ENCODE measurements at regions not wholly inside any gene's neighbourhood (a gene's known extent, or its start where the extent isn't known, plus 50 kb on each side); places are given as distances from the start of the nearest gene placed in this dataset.

DNA sequence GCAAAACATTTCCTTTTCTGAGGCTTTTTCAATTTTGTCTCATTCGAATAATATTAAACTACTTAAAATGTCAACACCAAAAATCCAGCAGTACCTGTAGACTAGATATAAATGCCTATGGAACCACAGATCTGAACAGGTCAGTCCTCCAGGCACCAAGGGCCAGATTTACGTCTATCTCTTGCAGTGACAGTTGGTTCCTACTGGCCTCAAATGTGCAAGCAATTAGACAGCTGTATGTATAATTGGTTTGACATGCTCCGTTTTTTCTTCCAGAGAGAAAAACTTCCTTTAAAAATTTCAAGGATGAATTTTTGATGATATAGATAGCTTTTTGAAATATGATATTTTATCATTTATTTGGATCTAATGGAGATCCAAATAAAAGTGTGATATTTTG, 443.8 kb upstream of the POU3F3 start:
- DNase-seq = no peak

DNA sequence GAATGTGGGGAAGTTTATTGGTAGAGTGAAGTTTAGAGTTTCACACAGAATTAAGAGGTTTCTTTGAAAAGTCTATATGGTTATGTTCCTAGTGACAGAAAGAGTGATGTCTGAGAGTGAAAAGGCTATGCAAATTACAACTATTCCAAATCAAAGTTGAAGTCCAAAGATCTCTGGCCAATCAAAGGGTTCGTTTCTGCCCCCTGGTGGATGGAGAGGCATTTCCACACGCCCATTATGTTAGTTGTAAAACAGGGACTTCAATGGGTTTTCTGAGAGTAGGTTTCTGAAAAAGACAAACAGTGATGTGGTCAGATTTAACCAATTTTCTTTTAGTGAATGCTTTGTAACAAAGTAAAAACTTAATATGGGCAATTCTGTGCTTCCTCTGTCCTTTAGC, 441.5 kb upstream of the POU3F3 start:
- peak; percentile 52 for DNase-seq

DNA sequence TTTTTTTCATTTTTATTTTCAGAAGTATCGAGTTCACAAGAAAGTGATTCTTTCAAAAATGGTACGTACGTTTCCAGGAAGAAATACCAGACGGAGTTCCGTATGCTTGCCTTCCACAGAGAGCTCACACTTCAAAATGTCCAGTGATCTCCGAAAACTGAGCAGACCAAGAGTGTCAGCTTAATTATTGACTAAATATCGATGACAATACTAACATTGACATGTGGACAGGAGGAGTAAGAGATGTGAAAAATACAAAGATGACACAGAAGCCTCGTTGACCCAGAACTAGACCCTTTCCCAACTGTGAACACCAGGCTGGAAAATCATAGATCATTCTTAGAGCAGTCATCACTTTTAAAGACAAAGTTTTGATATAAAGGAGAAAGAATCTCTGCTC, 440.0 kb upstream of the POU3F3 start:
- DNase-seq = no peak

DNA sequence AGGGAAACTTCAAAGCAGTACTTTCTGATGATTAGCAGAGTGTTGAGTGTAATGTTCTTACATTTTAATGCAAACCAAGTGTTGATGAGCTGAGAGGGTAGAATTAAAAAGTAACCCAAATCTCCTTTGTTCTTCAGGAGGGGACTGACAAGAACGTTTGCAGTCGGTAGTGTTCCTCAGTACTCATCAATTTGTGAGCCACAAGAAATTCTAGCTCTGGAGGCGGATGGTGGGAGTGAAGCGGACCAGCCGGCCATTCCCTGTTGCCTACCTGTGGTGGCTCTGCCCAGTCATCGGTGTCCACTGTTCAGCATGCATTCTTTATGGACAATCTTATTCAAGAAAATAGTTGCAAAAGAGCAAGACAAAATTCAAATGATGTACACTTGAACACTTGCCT, 438.6 kb upstream of the POU3F3 start:
- DNase-seq = no peak

DNA sequence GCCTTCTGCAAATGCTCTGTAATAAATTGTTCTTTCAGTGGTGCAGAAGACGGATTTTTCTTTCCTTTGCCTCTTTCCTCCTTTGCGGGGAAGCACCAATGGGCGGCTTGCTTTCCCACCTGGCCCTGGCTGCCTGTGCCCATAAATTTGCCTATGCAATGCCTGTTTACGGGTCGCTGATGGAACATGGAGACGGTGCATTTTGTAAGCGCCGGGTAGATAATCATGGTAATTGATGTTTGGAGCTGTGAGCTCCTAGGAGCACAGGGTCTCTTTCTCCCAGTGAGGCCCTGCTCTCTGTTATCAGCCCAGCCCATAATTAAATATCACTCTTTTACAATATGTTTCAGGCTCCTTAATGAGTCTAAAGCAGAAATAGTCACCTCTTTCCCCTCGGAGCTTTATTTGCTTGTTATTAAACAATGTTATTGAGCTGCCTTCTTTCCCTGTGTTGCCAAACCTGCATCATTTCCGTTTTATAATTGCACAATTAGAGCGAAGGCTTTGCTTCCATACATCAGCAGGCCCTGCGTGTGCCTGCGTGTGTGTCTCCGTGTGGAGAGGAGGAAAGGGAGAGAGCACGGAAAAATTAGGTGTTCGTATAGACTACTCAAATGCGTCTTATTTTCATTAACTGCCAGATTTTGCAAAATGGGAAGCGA, 437.4 kb upstream of the POU3F3 start:
- no peak for DNase-seq

DNA sequence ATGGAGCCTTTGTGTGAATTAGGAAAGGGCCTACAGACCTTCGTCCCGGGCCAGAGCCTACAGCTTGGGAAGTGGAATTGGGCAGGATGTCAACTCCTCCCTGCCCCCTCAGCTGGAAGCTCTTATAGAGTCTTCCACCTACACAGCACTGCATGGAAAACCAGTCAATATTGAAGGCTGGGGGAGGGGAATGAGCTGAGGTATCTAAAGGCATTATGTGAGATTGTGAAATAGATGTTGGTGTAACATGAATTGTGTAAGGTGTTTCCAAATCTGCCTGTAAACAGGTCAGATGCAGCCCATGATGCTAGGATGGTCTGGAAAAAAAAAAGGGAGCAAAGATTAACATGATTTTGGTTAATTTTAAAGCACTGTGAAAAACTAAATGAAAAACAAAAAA, 433.5 kb upstream of the POU3F3 start:
- DNase-seq = no peak

DNA sequence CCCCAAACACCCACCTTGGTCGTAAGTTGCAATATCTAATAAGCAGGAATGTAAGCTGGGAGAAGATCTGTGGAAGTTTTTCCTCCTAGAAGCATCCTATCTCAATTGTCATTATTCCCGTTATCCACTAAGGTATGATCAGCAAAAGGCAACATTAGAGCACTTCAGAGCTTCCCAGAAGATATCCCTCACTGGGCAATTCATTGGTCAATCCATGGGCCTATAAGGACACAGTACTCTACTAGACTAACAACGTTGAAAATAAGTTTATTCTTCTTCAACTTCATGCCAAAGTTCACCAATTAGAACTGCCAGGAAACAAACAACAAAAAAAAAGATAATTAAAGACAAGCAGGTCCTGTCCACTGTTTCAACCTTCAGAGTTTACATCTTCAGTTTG, 433.0 kb upstream of the POU3F3 start:
- no peak for DNase-seq

DNA sequence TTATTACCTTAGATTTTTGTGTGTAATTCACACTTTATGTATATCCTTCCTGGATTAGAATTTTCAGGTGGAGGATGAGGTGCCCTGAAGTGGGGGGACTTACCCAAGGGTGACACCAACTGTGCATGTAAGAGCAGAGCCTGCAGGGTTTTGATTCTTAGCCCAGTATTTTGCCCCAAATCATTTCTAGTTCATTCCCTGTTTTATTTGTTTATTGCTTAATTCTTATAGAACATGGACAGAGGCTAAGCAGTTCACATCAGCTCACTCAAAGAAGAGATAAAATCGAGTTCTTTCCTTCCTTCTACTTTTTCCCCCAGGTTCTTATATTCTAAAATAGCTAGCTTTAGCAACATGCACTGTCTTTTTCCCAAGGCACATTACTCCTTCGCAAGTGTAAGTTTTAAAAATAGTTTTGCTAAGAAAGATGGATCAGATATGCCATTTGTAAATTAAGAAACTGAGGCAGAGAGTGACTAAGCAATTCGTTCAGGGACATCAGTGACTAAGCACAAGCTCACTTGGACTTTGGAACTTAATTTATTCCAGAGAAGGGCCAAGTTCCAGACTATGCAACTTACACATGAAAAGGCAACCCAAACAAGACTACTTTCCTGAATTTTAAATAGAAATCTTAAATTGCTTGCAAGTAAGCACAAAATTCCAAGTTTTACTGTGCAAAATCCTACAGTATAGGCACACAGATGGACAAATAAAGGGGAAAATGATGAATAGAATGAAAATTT, 427.9 kb upstream of the POU3F3 start:
- DNase-seq = no peak

DNA sequence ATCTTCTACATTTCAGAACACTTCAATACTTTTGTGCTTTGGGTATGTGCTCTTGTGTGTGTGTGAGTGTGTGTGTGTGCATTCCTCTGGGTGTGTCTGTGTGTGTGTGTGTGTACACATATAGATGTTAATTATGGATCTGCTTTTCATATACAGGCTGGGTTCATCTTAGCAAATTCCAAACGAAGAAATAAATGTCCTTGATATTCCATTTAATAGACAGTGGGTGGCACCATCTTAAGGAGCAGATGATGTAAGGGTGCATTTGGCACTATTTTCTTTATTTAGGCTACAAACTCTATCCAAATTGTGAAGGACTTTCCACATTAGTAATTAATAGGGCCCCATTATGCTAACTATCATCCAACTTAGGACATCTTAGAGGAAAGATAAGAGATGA, 425.8 kb upstream of the POU3F3 start:
- DNase-seq = no peak

DNA sequence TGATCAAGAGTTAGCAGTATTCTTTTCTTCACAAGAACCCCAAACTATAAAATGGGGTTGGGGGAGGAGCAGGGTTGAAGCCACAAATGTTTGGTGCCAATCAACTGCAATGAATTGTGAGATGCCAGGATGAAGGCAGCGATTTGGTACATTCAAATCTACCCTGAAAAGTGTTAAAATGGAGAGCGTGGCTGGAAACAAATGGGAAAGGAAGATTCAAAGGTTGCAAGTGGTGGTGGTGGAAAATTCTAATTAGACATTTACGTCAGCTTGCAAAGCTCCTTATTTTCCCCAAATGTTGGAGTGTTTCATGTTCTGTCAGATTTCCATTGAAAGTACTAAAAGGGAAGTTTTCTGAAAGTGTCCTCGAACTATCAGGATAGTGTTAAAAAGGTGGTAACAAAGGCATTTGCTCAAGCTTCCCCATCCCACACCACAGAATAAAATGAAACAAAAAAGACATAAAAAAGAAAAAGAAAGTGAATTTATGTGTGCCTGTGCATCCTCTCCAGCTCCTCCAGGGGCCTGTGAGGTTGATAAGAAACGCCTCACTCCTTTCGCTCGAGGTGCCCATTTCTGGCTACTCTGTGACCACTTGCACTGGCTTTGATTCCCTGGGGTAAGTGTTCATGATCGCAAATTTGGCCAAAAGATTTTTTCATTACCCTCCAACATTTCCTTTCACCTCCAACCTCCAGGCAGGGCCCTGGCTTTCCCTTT, 424.1 kb upstream of the POU3F3 start:
- no peak for DNase-seq

DNA sequence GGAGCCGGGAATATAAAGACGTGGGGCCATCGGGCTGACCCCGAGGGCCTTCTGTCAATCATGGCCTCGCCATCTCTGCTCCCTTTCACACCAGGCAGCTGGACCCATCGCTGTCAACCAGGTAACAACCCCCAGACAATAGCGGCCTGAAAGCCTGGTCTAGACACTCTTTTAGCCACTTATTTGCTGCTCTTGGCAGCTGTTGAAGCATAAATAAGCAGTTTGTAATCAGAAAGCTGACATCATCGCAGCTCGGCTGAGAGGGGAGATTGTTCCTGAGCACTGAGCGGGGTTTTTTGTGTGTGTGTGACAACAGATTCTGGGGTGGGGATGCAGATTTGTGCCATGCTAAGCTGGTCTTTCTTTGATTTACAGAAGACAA, 423.6 kb upstream of the POU3F3 start:
- DNase-seq = no peak

DNA sequence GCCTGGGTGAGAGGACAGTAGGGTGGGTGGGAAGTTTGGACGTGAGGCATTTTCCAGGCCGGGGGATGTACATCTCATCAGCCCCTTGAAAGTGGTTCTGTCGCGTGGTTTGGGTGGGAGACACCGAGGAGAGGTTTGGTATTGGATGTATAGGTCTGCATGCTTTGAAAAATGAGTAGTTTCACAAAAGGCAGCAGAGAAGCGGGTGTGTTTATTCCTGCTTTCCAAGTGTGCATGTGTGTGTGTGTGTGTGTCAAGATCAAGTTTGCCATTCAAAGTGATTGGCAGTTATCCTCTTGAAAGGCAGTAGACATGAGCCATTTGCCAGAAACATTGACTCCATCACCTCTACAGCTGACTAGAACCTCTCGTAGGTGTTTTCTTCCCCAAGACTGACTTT, 423.1 kb upstream of the POU3F3 start:
- no peak for DNase-seq

DNA sequence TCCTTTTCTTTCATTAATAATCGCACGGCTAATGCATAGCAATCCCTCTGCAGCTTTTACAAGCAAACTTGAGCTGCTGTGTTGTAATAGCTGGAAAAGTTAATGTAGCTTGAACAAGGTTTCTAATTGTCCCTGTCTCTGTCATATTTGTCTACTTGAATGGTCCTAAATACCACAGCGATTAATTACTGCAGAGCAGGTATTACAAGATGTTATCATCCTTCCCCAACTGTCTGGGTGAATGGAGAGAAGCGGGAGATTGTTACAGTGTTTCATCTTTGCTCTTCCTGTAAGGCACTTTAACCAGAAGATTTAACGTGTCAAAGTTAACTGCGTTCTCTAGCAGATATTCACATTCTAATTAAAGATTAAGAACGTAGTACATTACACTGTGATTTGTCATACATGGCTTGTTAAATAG, 422.2 kb upstream of the POU3F3 start:
- DNase-seq = no peak

DNA sequence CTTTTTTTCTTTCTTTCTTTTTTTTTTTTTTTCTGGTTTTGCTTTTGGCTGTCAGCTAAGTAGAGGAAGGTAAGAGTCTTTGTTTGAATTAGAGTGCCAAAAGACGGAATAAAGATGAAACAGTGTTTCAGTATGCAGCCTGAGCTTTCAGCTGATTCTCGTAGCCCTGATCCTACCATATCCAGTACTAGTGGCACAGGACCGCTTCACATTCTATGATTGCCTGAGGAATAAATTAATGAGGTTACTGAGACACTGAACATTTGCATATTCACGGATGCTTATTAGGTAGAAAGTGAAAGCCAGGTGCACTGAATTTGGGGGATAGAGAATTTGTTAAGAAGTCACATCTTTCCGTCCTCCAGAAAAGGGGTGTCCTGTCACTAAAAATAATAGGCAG, 421.5 kb upstream of the POU3F3 start:
- DNase-seq = no peak

DNA sequence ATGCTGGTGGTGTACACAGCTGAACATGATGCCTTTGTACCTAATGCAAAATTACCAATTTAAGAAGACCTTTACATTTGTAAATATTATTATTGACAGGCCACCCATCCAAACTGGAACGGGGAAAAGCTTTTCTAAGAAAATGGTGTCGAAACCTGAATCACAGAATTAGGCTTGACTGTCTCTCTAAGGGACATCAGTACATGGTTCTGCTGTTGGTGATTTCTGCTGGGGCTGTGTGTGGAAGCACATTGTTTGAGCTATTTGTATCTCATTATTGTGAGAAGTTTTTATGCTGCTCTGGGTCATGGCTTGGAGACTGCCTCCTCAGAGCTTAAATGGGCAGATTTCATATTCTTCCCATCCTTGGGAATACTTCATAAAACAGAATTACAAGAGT, 420.9 kb upstream of the POU3F3 start:
- no peak for DNase-seq

DNA sequence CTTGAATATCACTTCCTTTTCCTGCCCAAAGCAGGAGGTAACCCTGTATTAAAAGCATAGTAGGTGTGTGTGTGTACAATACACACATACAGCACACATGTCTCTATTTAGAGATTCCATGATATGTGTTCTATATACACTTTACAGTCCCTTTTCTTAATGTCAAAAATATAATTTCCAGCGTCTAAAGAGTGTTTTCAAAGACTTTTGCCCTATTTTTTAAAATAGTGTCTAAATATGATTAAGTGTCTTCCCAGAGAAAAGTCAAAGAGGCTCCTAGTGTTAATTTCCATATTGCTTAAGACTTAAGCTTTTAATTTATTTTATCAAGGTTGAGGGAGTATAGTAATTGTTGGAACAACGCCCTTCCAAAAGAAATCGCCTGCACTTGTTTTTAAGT, 420.3 kb upstream of the POU3F3 start:
- DNase-seq = no peak

DNA sequence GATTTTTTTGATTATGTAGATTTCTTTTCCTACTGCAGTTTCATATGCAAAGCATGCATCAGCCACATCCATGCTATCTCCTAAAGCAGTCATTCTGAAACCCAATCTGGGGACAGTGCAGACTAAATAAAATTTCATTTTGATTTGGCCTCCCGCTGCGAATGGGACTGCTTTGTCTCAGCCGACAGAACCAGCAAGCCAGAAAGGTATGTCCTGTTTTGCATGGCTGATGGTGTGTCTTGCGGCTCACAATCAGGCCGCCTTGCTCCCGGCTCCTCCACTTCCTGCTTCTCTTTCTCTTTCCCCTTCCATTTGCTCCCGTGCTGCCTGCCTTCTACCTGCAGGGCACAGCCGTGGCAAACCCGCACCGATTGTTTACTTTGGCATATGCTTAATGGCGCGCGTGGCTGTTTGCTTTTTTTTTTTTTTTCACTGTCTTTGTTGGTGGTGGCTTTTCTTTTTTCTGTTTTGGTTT, 419.6 kb upstream of the POU3F3 start:
- peak; percentile 60 for DNase-seq

DNA sequence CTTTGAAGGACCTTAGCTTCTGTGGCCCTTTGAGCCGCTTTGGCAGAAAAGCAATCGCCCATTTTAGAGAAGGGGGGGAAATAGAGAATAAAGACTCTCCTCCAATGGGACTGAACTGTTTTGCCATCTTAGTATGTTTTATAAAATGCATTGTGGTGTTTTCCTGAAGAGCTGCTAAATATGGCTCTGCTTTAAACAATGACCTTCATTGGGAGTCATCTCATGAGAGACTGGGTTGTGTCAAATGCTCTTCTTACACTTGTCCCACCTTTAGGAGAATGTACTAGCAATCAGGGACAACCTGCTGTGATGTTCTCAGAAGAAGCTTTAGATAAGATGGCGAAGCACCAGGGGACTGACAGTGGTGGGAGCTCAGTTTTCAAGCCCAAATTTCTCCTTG, 418.9 kb upstream of the POU3F3 start:
- DNase-seq = no peak

DNA sequence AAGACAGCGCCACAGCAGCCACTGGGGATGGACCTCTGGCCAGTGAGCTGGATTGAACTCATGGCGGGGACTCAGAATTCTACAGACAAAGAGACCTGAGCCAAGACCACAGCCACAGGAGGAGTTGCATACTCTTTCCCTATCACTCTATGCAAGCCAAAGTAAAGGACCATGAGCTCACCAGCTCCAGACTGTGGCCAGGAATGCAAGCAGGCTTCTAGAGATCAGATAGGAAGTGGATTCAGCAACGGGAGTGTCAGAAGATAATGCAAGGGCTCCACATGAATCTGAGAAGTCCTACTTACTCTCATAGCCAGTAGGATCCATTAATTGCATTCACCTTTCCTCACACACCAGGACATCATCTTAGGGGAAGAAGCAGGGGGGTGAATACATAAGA, 415.4 kb upstream of the POU3F3 start:
- DNase-seq = peak; percentile 9

DNA sequence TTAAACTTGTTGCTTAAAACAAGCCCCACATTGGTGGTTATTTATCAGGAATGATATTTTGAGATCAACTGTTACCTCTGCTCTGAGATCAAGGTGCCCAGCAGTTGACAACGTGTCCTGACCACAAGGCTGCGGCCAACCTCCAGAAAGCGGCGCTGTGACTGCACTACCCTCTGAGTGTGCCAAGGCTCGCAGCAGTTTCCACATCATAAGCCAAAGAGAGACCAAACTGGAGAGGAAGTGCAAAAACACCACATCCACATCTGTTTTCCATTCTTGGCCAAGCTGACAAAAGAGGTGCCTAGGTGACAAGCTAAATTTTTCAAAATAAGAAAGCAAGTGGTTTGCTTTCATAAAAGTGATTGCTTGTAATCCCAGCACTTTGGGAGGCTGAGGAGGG, 410.8 kb upstream of the POU3F3 start:
- no peak for DNase-seq

DNA sequence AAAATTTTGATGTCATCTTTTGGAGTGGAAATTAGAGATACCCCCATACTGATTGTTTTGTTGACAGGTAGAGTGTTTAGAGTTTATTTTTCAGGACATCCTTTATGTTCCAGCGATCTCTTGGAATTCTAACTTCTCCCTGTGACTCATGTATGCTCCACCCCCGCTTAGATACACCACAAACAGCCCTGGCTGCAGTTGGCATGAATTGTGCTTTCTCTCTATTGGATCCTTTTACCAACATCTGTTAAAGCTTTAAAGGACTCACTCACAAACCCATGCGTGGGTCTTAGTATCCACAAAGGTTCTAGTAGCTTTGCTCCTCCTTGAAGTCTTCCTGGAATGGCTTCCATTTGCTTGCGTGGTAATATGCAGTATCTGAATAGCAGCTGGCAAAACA, 409.5 kb upstream of the POU3F3 start:
- DNase-seq = peak; percentile 36

DNA sequence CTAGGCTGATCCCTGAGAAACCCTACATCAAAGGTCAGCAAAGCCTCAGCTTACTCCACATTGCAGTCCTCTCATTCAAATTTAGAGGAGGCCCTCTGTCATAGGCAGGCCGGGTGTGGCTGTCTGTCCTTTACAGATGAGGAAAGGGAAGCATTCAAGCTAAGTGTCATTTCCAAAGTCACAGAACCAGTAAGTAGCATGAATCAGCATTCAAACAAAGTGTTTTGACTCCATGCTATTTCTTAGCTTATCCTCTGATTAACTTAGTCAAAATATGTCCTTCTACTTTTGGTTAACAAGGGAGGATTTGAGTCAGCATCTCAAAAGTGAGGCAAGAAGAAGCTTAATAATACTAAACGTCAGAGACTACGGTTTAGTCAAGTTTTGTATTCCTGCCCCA, 409.0 kb upstream of the POU3F3 start:
- no peak for DNase-seq

DNA sequence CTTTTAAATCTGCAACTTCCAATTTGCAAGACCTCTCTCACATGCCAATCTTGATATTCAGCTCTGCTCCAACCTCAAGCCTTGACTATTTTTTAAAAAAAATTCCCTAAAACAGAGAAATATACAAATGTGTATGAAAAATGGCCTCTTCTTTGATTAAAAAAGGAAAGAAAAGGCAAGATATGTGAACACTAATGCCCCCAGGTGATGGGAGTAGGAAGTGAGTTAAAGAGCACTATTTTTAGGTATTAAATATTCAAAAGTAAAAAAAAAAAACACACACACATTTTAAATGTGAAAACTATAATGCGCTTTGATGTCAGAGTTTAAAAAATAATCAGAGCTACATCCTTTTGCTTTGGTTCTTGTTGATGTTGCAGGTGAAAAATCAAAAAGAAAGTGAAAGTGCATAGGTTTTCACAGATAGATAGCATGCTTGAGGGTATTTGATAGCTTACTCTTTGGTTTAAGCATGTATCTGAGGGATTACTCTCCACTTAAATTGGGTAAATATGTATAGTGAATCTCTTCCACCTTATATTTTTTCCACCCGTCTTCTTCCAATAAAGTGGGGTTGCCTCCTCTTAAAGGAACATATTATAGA, 406.0 kb upstream of the POU3F3 start:
- DNase-seq = peak; percentile 19

Data from fibroblast of skin of scalp (primary cell).